Spleen (tissue), 7 donors: ENCODE measurements at regions not wholly inside any gene's neighbourhood (a gene's known extent, or its start where the extent isn't known, plus 50 kb on each side); places are given as distances from the start of the nearest gene placed in this dataset.

Source experiments
- POLR2A ChIP-seq, 3 donors: fragments of 450-650 bp; IDR thresholded peaks; one replicate each; pipeline ENCODE4 v1.5.1; 2017; ENCODE audit warnings: antibody characterized with exemption in 3 of 3, mild to moderate bottlenecking in 1 of 3
- POLR2AphosphoS5 ChIP-seq, 3 donors: sonication (generic); formaldehyde crosslinking; IDR thresholded peaks; one replicate each; pipeline ENCODE4 v1.5.1; 2017; ENCODE audit warnings: antibody characterized with exemption in 3 of 3
- TF ChIP-seq, protein P1 (sequence below), 11 experiments: fragments of 200-600 bp in 7 of 11; fragments of 450-650 bp in 4 of 11; sonication (generic) in 4 of 11; IDR thresholded peaks in 8 of 11; conservative IDR thresholded peaks in 3 of 11; 1 replicate in 7 of 11; 2 replicates in 4 of 11; pipeline versions ENCODE4 v1.4.0 to v1.8.0; 2016 to 2021; ENCODE audit warnings: antibody characterized with exemption in 11 of 11, inconsistent platforms in 4 of 11, mild to moderate bottlenecking in 1 of 11
- donor health status: DM: no; HTN: no; CAD: no; lungs with moderate emphysema.
- donor health status: DM: no; HTN: no; CAD: no.
- donor health status: DM: no; HTN: no; CAD: no.

DNA sequence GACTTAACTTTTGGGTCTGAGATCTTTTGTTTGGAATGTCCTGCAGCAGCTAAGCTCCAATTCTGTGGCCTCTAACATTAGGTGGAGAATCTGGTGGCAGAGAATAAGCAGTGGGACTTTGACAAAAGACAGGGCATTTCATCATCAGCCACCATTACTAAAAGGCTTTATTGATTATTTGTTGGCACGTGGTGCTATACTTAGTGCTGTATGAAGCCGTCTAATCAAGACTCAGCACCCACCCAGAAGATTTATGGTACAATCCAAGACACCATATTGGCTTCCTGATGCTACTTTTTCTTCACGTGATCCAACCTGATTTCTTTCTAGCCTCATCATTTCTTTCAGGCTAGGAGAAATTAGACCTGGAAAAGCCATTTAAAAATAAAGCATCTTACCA, 80.7 kb upstream of the GRAMD1B start:
- TF ChIP-seq POLR2A (IDR thresholded peaks at IDR 0.05) = no peak
- no peak for TF ChIP-seq POLR2AphosphoS5 (IDR thresholded peaks at IDR 0.05)
- TF ChIP-seq, protein P1, sequence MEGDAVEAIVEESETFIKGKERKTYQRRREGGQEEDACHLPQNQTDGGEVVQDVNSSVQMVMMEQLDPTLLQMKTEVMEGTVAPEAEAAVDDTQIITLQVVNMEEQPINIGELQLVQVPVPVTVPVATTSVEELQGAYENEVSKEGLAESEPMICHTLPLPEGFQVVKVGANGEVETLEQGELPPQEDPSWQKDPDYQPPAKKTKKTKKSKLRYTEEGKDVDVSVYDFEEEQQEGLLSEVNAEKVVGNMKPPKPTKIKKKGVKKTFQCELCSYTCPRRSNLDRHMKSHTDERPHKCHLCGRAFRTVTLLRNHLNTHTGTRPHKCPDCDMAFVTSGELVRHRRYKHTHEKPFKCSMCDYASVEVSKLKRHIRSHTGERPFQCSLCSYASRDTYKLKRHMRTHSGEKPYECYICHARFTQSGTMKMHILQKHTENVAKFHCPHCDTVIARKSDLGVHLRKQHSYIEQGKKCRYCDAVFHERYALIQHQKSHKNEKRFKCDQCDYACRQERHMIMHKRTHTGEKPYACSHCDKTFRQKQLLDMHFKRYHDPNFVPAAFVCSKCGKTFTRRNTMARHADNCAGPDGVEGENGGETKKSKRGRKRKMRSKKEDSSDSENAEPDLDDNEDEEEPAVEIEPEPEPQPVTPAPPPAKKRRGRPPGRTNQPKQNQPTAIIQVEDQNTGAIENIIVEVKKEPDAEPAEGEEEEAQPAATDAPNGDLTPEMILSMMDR (IDR thresholded peaks at IDR 0.05 in 8 of 11, conservative IDR thresholded peaks at IDR 0.05 in 3 of 11) = no peak
